NCI-H1694 (cell line): ENCODE measurements at regions not wholly inside any gene's neighbourhood (a gene's known extent, or its start where the extent isn't known, plus 50 kb on each side); places are given as distances from the start of the nearest gene placed in this dataset.
A peak's percentile ranks its signal among the peaks of the same experiment; 100 is the strongest.

Experiments used
- DNase-seq: peaks from one replicate; lab custom pipeline; 2025; lab: John Stamatoyannopoulos, UW

DNA sequence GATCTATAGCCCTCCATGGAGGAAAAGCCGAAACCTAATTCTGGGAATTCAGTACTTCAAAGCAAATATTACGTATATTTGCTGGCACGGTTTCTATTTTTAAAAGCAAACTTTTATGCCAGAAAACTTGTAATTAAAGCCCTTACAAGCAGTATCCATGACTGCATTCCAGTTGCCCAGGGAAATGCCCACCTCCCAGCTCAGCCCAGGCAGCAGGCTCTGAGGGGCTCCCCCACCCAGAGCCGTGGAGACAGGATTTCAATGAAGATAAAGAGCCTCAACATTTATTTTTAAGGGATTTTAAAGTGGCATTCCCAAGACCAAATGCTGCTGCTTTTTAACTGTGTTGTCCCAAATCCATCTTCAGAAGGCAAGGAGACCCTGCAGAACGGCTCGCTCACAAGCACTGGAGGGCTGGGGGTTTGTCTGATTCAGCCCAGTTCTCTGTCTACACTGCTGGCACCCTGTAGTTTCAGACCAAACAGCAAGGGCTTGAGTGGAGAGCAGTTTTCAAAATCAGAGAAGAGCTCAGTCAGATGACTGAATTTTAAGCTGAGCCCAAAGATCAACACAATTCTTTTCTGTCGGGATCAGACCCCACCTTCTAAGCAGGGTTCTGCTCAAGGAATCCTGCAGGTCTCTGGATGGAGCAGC, 105.1 kb downstream of the KCNF1 start:
- no peak for DNase-seq

DNA sequence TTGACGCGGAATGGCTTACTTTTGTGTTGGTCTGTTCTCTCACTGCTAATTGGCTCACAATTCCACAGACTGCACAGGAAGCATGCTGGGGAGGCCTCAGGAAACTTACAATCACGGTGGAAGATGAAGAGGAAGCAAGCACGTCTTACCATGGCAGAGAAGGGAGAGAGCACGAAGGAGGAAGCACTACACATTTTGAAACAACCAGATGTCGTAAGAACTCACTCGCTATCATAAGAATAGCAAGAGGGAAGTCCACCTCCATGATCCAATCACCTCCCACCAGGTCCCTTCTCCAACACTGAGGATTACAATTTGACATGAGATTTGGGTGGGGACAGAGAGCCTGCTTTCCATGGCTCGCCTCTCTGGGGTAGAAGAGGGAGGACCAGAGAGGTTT, 106.2 kb downstream of the KCNF1 start:
- DNase-seq: no peak

DNA sequence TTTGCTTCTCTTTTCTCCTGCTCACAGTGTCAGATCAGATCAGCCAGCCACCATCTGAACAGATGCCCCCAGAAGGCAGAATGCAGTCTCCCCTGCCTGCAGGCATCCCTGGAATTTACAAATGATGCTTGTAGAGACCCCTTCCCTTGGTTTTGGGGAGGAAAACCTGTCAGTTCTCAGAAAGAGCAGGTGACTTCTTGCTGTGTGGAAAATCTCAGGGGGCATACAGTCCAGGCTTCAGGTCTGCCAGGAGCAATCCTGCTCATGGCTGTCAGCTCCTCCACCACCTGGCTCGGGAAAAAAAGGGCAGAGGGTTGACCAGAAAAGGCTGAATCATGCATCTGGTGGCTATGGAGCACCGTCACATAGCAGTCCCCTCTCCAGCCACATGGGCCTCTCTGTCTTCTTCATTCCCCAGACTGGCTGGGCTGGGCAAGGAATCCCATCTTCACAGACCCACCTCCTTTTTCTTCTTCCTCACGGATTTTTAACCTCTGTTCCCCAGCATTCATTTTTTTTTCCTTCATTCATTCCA, 107.0 kb downstream of the KCNF1 start:
- no peak for DNase-seq

DNA sequence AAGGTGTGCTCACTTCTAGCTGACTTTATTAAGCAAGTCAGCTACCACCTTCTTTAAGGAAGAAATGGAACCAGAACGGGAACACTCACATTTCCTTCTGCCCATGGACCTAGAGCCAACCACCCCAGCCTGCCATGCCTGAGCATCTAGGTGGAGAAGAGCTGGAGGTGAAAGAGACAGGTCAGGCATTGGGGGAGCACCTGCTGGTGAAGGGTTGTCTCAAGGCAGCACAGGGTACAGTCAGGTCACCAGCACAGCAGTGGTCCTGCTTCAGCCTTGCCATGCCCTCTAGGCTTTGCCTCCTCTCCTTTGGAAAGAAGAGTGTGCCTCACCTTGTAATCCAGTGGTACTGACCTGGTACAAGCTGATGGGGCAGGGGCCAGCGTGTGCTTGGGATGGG, 107.9 kb downstream of the KCNF1 start:
- no peak for DNase-seq

DNA sequence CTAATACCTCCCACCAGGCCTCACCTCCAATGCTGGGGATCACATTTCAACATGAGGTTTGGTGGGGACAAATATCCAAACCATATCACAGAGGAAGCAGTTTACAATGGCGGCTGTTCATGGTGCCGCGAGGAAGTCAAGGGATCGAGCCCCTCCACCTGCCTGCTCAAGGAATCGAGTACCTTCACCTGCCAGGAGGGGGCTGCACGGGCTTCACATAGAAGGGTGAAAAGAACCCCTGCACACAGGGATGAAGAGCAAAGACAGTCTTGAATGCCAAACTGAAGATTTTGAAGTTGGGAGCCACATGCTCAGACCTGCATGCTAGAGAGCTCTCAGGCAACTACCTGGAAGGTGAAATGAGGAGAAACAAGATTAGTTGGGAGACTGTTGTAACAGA, 110.3 kb downstream of the KCNF1 start:
- DNase-seq: no peak

DNA sequence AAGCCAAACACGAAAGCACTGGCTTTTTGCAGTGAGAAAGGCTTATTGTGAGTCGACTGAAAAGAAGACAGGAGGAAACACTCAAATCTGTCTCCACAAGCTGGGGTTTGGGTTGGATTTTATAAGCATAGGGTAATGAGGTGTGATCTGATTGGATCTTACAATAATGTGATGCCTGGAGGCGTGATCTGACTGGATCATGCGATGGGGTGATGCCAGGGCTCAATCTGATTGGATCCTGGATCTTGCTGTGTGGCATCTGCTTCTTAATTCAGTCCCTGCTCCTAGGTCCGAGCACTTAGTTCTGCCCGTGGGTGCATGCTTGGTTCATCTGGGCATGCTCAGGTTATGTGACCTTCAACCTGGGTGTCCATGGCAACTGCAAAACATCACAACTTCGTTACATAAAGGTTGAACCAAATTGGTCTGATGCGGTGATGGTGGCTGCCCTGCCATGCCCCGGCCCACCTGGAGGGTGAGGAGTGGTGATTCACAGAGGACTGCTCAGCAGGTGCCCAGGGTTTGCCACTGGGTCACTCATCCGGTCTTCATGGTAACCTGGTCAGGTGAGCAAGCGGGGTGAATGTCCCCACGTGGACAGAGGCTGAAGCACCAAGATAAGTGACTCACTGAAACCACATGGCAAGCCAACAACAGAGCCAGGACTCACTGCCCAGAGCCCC, 111.0 kb downstream of the KCNF1 start:
- no peak for DNase-seq

DNA sequence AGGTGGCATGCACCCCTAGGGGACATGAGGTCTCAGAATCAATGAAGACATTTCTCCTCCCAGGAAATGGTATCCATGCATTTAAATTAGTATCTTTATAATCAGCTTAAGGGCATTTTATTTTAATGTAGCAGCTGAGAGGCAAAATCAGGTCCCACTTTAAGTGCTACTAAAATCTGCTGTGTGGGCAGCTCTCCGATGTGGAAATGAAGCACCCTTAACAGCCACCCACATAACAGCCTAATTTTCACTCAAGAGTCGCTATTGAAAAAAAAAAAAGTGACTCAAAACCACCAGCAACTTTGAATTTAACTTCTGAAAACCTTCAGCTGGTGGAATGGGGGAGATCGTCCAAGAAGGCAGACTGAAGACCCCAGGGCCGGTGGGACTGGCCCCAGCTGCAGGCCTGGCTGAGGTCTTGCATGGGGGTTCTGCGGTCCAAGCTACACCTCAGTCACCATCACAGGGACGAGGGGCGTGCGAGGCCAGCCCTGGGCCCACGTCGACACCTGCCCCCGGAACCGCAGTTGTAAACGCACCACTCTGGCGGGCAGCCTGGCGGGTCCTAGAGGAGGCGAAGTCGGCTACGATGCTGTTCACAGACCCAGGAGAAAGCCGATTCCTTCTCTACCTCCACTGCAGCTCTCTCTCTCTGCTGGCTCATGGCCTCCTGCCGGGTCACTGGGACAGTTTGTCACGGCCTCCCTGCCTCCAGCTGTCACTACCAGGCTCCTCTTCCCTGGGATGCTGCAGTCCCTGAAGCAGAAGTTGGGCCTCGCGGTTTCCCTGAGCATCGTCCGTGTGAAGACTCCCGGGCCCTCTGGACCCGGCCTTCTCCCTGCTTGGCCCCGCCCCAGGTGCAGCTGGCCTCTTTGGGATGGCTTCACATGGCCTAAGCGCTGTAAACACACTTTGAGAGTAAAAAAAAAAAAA, 111.9 kb downstream of the KCNF1 start:
- no peak for DNase-seq

DNA sequence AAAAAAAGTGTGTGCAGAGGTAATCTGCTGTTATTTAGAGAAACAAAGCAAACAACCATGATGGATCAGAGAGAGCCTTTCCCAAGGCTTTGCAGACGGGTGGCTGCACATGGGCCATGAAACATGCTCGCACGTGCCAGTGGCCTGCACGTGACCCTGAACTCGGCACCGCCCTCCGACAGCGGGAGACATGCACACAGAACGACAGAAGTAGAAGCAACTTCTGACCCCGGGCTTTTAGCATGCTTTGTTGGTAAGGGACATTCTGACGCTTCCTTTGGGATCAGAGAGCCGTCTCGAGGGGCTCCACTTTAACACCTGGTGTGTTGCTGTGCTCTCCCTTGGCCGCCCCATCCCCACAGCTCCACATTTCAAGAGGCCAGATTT, 112.5 kb downstream of the KCNF1 start:
- peak; percentile 68 for DNase-seq

DNA sequence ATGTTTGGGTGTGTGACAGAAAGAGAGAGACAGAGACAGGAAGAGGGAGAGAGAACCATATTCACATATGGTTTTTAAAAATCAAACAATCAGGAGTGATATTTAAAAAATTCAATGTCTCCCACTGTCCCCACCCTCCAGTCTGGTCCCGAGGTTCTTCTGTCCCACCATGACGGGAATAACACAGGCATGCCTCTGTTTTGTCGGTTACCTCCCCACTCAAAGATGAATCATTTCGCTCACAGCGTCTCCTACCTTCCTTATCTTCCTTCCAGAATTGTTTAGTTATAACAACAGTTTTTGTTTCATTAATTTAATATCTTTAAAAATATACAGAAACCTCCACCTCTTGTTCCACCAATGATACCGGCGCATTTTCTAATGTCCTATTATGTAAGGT, 113.0 kb downstream of the KCNF1 start:
- DNase-seq: no peak

DNA sequence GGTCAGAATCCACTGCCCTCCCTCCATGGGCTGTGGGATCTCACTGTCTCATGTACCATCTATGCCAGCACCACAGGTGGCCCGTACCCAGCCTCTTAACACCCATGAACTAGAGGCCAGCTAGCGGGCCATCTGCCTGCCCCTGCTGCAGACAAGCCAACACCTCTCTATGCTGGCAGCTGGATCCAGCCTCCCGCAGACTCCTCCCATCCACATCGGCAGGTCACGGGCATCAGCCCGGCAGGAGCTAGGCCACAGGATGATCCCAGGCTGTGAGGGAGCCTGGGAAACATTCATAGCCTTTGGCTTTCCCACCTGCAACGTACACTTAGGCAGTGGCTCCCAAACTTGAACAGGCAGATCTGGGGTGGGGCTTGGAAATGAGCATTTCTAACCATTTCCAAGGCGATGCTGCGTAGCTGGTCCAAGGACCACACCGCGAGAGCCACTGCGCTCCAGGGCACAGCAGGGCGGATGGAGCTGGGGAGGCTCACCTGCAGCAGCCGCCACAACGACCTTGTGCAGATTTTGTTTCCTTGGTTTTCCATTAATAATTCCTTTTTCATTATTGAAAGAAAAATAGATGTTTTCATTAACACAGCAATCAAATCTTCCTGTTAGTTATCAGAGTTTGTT, 114.7 kb downstream of the KCNF1 start:
- no peak for DNase-seq

DNA sequence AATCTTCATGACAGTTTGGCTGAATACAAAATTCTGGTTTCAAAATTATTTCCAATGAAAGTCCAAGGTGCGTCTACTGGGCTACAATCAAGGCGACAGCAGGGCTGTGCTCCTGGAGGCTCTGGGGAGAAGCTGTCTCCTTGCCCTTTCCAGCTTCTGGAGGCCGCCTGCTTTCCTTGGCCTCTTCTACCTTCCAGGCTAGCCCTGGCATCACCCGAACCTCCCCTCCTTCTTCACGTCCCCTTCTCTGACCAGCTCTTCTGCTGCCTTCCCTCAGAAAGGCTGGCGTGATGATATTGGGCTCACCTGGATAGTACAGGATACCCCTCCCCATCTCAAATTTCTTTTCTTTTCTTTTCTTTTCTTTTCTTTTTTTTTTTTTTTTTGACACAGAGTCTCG, 115.5 kb downstream of the KCNF1 start:
- no peak for DNase-seq

DNA sequence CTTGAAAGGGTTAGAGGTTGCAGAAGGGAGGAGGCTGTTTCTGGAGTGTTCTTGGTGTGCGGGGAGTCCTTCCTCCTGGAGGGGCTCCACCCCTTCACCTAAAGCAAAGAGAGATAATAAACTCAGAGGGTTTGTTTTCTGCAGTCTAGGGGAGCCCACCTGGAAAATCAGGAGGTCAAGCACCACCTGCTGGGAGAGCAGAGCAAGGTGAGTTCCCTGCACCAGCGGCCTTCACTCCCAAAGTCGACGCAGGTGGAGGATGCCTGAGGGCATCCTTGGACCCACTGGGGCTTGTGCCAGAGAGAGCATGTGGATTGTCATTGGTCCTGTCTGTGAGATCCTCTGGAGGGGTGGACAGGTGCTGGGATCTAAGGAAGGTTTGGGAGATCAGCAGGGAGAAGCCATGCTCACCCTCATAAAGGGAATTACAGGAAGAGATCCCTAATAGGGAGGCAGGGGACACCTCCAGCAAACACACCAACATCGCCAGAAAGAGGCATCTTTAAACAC, 116.7 kb downstream of the KCNF1 start:
- no peak for DNase-seq

DNA sequence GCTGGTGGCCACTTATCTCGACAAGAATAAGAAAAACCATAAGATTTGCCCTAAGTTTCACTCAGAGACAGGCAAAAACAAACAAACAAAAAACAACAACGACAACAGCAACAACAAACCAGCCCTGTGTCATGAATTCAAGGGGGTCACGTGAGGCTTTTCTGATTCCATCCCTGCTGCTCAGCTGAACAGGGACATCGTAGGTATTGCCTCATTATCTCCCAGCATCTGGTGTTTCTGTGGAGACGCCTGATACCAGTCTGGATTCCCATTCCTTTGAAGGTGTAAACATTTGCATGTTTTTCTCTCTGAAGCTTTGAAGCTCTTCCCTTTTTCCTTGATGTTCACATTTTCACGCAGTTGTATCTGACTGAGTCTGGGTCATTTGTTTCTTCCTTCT, 117.4 kb downstream of the KCNF1 start:
- DNase-seq: peak; percentile 72

DNA sequence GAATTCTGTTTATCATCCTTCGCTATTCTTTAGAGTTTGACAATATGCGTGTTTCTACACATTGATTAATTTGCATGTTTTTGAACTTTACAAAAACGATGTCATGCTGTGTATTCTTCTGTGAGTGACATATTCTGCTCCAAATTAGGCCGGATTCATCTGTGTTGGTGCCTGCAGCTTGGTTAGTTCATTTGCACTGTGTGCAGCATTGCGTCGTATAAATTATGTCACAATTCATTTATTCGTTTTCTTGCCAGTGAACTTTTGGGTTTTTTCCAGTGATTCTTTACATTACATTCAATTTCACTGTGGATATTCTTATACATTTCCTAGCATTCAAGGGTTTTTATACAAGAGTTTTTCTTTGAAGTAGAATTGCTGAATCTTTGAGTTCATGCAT, 118.3 kb downstream of the KCNF1 start:
- no peak for DNase-seq

DNA sequence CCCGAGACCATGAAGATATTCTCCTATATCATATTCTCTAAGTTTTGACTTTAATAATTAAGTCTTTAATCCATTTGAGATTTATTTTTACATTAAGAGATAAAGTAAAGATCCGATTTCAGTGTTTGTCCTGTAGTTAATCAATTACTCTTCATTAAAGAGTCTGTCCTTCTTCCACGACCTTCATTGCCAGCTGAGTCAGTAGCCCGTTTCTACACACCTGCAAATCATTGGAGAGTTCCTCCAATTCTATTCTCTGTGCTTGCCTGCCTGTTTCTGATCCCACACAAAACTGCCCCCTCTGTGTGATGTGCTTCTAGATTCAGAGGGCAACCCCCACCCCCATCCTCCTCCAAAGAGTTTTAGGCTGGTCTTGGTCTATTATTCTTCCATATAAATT, 119.2 kb downstream of the KCNF1 start:
- no peak for DNase-seq

DNA sequence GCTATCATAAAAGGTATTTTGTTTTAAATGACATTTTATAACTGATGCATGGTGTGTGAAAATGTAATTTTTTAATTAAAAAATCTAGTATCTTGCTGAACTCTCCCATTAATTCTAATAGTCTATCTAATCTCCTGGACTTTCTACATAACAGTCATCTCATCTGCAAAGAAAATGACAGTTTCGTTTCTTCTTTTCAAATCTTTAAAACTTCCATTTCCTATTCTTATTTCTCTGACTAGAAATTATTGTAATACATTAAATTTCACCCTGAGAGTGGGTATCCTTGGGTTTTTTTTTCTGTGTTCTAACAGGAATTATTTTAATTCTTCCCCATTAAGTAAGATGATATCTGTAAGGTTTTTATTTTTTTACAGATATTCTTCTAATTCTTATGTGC, 120.1 kb downstream of the KCNF1 start:
- DNase-seq: no peak

DNA sequence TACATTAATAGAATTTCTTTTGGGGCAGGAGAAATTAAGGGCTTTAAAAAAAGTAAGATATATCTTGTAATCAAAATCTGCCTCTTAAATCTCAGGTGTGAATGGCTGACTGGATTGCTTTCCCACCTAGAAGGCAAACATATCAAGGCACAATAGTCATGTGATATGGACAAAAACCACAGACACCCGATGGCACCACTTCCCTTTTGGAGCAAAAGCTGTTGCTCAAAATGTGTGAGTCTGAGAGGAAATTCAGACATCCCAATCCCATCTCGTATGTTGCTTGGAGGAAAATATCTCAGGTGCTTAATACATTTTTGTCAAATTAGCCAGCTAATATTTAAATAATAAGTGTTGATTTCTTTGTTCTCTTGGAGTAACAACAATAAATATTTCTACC, 120.7 kb downstream of the KCNF1 start:
- DNase-seq: no peak

DNA sequence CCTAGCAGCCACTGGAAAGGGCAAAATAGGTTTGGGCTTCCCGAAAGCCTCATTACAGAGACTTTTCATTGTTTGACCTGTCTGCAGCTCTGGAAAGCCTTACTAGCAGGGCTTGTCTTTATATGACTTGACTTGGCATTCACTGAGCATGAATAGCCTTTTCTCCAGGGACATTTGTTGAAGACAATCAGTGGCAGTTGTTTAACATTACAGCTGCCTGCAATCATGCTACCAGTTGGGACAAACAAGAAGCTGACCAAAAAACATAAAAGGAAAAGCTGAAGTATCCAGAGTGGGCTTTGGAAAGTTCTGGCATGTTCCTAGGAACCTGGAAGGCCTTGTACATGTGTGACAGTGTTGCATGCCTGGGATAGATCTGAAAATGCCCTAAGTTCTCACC, 121.4 kb downstream of the KCNF1 start:
- no peak for DNase-seq

DNA sequence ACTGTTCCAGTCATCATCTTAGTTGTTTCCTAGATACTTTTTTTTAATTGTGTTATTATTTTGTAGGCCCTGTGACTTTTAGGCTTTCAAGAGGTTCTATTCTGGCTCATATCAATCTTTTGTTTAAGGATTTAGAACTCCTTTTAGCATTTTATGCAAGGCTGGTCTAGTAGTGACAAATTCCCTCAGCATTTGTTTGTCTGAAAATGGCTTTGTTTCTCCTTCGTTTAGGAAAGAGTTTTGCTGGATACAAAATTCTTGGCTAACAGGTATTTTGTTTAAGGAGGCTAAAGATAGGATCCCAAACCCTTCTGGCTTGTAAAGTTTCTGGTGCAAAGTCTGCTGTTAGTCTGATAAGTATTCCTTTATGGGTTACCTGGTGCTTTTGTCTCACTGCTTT, 116.6 kb upstream of the SLC66A3 start:
- DNase-seq: no peak

DNA sequence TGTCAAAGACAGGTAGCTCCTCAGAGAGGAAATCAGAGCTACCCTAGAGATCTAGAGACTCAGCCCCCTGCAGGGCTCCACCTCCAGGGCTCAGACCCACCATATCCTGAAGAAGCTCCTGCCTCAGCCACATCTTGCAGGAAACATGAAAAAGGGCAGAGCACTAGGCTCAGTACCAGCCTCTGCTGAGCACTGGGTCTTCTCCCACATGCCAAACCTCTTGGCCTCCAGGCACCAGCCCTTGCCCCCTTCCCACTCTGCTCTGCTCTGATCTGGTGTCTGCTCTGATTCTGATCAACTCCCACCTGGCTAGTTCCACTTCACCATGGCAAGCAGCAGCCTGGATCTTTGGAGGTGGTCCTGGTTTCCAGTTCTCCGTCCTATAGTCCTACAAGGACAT, 114.3 kb upstream of the SLC66A3 start:
- DNase-seq: no peak

DNA sequence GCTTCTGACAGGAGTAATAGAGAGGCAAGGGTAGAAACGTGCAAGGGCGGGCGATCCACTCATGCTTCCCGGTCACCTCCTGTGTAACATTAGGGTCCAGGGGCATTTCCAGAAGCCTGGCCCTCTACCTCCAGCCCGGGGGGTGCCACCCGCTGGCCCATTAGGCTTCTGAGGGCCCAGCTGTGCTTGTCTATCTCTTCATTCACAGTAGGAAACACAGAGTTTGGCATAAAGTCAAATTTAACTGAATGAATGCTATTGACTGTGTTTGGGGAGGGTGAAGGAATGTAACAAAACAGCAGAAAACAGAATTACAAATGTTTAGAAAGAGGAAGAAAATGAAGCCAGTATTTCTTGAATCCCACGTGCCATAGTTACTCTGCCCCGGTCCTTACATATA, 112.4 kb upstream of the SLC66A3 start:
- DNase-seq: peak; percentile 15

DNA sequence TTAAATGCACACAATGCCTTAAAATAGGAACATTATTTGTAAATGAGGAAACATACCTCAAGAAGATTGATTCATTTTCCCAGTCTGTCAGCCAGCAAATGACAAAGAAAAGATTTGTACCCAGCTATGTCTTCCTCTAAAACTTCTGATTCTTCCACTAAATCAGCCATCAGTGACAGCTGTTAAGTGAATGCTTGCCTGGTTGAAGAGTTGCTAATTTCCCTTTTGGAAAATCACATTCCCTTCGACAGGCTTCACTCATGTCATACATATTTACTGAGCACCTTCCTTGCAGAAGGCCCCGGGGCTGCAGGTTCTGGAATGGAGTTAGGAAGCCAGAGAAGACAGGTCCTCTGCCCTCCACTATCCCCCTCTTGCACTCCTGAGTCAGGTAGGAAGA, 112.0 kb upstream of the SLC66A3 start:
- DNase-seq: peak; percentile 21
